HL-60 (cell line): ENCODE measurements at regions not wholly inside any gene's neighbourhood (a gene's known extent, or its start where the extent isn't known, plus 50 kb on each side); places are given as distances from the start of the nearest gene placed in this dataset.

Experiments used
- DNase-seq, 2 experiments: peaks; one replicate each; pipeline ENCODE4 v3.0.0-alpha.2; 2010 to 2020; ENCODE audit warnings: low read depth in 1 of 2, low spot score in 1 of 2
- H3K27ac ChIP-seq: fragments of 250-450 bp; sonication (Bioruptor Pico); replicated peaks from 2 replicates; pipeline ENCODE4 v1.5.1; 2020; ENCODE audit warnings: mild to moderate bottlenecking, moderate library complexity
- H3K27me3 ChIP-seq: fragments of 250-450 bp; sonication (Bioruptor Pico); 2 replicates; pipeline ENCODE4 v1.5.1; 2021; ENCODE audit warnings: mild to moderate bottlenecking, moderate library complexity; ENCODE audit not compliant: insufficient read depth, poor library complexity, severe bottlenecking
- H3K4me3 ChIP-seq: replicated peaks from 2 replicates; pipeline ENCODE4 v1.5.1; 2011; ENCODE audit warnings: mild to moderate bottlenecking, control low read depth, low read length; ENCODE audit not compliant: insufficient read depth
- GABPA ChIP-seq: IDR thresholded peaks from 2 replicates; pipeline ENCODE4 v1.6.1; 2012; ENCODE audit warnings: low read depth
- POLR2AphosphoS5 ChIP-seq: IDR thresholded peaks from 2 replicates; pipeline ENCODE4 v1.6.1; 2012; ENCODE audit warnings: low read depth
- SPI1 ChIP-seq: IDR thresholded peaks from 2 replicates; pipeline ENCODE4 v1.6.1; 2012; ENCODE audit warnings: low read depth, mild to moderate bottlenecking, borderline replicate concordance
- TF ChIP-seq, protein P1 (sequence below): IDR thresholded peaks from one replicate; pipeline ENCODE4 v1.5.1; 2011; ENCODE audit warnings: low read length, control low read depth, inconsistent platforms; ENCODE audit not compliant: insufficient read depth
- TF ChIP-seq, protein P2 (sequence below): IDR thresholded peaks from 2 replicates; pipeline ENCODE4 v1.6.1; 2012; ENCODE audit warnings: low read depth; ENCODE audit not compliant: insufficient replicate concordance

DNA sequence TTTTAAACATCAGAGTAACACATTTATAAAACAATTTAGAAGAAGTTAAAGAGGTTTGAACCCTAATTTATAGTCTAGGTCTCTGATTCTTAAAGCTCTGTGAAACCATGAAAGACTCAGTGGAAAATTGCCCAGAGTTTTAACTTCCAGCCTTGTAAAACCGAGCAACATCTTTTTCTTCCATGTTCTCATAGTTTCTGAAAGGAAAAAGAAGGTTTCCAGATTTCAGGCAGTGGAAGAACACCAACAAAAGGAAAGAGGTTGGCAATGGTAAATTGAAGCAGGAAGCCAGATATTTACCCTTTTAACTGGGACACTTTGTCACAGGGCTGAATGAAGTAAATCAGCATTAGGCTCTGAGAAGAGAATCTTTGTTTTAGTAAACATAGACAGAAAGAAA, 1999.3 kb downstream of the MAT2B start:
- DNase-seq = no peak
- no peak overlapping the region for H3K4me3 ChIP-seq
- TF ChIP-seq, protein P1, sequence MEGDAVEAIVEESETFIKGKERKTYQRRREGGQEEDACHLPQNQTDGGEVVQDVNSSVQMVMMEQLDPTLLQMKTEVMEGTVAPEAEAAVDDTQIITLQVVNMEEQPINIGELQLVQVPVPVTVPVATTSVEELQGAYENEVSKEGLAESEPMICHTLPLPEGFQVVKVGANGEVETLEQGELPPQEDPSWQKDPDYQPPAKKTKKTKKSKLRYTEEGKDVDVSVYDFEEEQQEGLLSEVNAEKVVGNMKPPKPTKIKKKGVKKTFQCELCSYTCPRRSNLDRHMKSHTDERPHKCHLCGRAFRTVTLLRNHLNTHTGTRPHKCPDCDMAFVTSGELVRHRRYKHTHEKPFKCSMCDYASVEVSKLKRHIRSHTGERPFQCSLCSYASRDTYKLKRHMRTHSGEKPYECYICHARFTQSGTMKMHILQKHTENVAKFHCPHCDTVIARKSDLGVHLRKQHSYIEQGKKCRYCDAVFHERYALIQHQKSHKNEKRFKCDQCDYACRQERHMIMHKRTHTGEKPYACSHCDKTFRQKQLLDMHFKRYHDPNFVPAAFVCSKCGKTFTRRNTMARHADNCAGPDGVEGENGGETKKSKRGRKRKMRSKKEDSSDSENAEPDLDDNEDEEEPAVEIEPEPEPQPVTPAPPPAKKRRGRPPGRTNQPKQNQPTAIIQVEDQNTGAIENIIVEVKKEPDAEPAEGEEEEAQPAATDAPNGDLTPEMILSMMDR = no peak
- TF ChIP-seq GABPA (no peak), SPI1 (no peak), POLR2AphosphoS5 (no peak)
- TF ChIP-seq, protein P2, sequence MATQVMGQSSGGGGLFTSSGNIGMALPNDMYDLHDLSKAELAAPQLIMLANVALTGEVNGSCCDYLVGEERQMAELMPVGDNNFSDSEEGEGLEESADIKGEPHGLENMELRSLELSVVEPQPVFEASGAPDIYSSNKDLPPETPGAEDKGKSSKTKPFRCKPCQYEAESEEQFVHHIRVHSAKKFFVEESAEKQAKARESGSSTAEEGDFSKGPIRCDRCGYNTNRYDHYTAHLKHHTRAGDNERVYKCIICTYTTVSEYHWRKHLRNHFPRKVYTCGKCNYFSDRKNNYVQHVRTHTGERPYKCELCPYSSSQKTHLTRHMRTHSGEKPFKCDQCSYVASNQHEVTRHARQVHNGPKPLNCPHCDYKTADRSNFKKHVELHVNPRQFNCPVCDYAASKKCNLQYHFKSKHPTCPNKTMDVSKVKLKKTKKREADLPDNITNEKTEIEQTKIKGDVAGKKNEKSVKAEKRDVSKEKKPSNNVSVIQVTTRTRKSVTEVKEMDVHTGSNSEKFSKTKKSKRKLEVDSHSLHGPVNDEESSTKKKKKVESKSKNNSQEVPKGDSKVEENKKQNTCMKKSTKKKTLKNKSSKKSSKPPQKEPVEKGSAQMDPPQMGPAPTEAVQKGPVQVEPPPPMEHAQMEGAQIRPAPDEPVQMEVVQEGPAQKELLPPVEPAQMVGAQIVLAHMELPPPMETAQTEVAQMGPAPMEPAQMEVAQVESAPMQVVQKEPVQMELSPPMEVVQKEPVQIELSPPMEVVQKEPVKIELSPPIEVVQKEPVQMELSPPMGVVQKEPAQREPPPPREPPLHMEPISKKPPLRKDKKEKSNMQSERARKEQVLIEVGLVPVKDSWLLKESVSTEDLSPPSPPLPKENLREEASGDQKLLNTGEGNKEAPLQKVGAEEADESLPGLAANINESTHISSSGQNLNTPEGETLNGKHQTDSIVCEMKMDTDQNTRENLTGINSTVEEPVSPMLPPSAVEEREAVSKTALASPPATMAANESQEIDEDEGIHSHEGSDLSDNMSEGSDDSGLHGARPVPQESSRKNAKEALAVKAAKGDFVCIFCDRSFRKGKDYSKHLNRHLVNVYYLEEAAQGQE = no peak
- H3K27me3 ChIP-seq = no peaks in the 10 kb centered on the region
- H3K27ac ChIP-seq = no peak overlapping the region

DNA sequence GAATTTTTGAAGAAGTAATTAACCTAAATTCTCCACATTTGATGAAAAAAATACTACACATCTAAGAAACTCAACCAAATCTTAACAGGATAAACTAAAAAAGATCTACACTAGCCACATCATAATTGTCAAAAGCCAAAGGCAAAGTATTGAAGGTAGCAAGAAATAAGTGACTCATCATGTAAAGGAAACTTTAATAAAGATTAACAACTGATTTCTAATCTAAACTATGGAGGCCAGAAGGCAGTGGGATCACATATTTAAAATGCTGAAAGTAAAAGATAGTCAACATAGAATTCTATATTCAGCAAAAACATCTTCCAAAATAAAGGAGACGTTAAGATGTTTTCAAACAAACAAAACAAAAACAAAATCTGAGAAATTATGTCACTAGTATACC, 2002.9 kb downstream of the MAT2B start:
- TF ChIP-seq POLR2AphosphoS5 (no peak), GABPA (no peak), SPI1 (no peak)
- TF ChIP-seq, protein P1 = no peak
- TF ChIP-seq, protein P2 = no peak
- no peak for DNase-seq
- Histone ChIP-seq H3K27me3 (no peaks in the 10 kb centered on the region), H3K27ac (no peak overlapping the region), H3K4me3 (no peak overlapping the region)

DNA sequence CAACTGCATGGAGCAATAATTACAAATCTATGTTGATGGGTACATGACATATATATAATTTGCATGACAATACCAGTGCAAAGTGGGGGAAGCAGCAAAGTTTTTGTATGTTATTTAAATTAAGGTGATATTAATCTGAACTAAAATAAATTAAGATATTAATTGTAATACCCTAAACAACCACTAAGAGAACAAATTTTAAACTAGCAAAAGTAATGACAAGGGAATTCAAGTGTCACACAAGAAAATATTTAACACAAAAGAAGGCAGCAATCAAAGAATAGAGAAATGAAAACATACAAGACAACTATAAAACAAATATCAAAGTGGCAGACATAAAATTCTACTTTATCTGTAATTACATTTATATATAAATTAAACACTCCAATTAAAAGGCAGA, 2003.4 kb downstream of the MAT2B start:
- H3K4me3 ChIP-seq = no peak overlapping the region
- no peak for DNase-seq
- TF ChIP-seq POLR2AphosphoS5 (no peak), SPI1 (no peak), GABPA (no peak)
- TF ChIP-seq, protein P2 = no peak
- TF ChIP-seq, protein P1 = no peak
- no peaks in the 10 kb centered on the region for H3K27me3 ChIP-seq
- H3K27ac ChIP-seq = no peak overlapping the region
